ENCODE measurements at regions not wholly inside any gene's neighbourhood (a gene's known extent, or its start where the extent isn't known, plus 50 kb on each side); places are given as distances from the start of the nearest gene placed in this dataset.

- TF ChIP-seq, protein P1, sequence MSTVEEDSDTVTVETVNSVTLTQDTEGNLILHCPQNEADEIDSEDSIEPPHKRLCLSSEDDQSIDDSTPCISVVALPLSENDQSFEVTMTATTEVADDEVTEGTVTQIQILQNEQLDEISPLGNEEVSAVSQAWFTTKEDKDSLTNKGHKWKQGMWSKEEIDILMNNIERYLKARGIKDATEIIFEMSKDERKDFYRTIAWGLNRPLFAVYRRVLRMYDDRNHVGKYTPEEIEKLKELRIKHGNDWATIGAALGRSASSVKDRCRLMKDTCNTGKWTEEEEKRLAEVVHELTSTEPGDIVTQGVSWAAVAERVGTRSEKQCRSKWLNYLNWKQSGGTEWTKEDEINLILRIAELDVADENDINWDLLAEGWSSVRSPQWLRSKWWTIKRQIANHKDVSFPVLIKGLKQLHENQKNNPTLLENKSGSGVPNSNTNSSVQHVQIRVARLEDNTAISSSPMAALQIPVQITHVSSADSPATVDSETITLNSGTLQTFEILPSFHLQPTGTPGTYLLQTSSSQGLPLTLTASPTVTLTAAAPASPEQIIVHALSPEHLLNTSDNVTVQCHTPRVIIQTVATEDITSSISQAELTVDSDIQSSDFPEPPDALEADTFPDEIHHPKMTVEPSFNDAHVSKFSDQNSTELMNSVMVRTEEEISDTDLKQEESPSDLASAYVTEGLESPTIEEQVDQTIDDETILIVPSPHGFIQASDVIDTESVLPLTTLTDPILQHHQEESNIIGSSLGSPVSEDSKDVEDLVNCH (CRISPR knock-in tag; IDR thresholded peaks at IDR 0.05), result no peak
- TF ChIP-seq RCOR2 (CRISPR knock-in tag; IDR thresholded peaks at IDR 0.05) (no peak), CCAR2 (optimal IDR thresholded peaks at IDR 0.05; ENCODE audit: low read depth, low read length) (no peak), IKZF1 (IDR thresholded peaks at IDR 0.05) (no peak), ZSCAN29 (CRISPR knock-in tag; conservative IDR thresholded peaks at IDR 0.05) (no peak), RFX5 (IDR thresholded peaks at IDR 0.05; ENCODE audit: low read depth, low read length) (no peak), IRF2 (CRISPR knock-in tag; IDR thresholded peaks at IDR 0.05) (no peak), ZNF749 (CRISPR knock-in tag; IDR thresholded peaks at IDR 0.05; ENCODE audit: borderline replicate concordance) (no peak), POLR2A (IDR thresholded peaks at IDR 0.05; ENCODE audit: insufficient read depth in 1 of 2, low read depth in 2 of 2, low read length in 2 of 2) (no peak), ONECUT2 (CRISPR knock-in tag; IDR thresholded peaks at IDR 0.05) (no peak), ZBTB21 (CRISPR knock-in tag; IDR thresholded peaks at IDR 0.05) (no peak), ZNF777 (CRISPR knock-in tag; IDR thresholded peaks at IDR 0.05) (no peak), HNRNPH1 (optimal IDR thresholded peaks at IDR 0.05; ENCODE audit: low read depth, low read length) (no peak), ZNF619 (CRISPR knock-in tag; IDR thresholded peaks at IDR 0.05) (no peak), NONO (IDR thresholded peaks at IDR 0.05) (no peak), NONO (CRISPR knock-in tag; conservative IDR thresholded peaks at IDR 0.05) (no peak), HMGXB4 (CRISPR knock-in tag; IDR thresholded peaks at IDR 0.05; ENCODE audit: borderline replicate concordance in 1 of 2, low read depth in 1 of 2) (0 out of 4 replicates have a peak, but pooled peaks of 1 of the 2 experiments have one; percentile 47), KAT8 (CRISPR knock-in tag; IDR thresholded peaks at IDR 0.05) (no peak), PRDM10 (CRISPR knock-in tag; IDR thresholded peaks at IDR 0.05; ENCODE audit: low read depth) (no peak)
- TF ChIP-seq, protein P2, sequence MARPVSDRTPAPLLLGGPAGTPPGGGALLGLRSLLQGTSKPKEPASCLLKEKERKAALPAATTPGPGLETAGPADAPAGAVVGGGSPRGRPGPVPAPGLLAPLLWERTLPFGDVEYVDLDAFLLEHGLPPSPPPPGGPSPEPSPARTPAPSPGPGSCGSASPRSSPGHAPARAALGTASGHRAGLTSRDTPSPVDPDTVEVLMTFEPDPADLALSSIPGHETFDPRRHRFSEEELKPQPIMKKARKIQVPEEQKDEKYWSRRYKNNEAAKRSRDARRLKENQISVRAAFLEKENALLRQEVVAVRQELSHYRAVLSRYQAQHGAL (CRISPR knock-in tag; IDR thresholded peaks at IDR 0.05; ENCODE audit: not compliant biosample characterization), result no peak
- TF ChIP-seq, protein P3, sequence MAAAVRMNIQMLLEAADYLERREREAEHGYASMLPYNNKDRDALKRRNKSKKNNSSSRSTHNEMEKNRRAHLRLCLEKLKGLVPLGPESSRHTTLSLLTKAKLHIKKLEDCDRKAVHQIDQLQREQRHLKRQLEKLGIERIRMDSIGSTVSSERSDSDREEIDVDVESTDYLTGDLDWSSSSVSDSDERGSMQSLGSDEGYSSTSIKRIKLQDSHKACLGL (CRISPR knock-in tag; IDR thresholded peaks at IDR 0.05), result no peak
These were observed 64.0 kb downstream of the CARTPT start (continued) for GRCh38 chr5:71782771-71783770.
